ENCODE measurements at regions not wholly inside any gene's neighbourhood (a gene's known extent, or its start where the extent isn't known, plus 50 kb on each side); places are given as distances from the start of the nearest gene placed in this dataset.

GRCh38 chr3:190970560-190970959 is 108.1 kb upstream of the GMNC start:
- H3K18ac ChIP-seq (ENCODE audit: insufficient read length, low read depth, low read length) = no peak overlapping the region
- H2BK5ac ChIP-seq (ENCODE audit: insufficient read length, low read length) = no peak overlapping the region
- H4K8ac ChIP-seq (replicated peaks; ENCODE audit: insufficient read length, low read depth, low read length) = no peak overlapping the region
- no peak overlapping the region for H3T11ph ChIP-seq (ENCODE audit: low read length)
- H3K36me3 Mint-ChIP-seq (ENCODE audit: insufficient read depth in 1 of 3, low read depth in 3 of 3) = no peaks in the 10 kb centered on the region
- H4K20me1 ChIP-seq (ENCODE audit: control insufficient read depth, insufficient read depth, insufficient read length) = no peaks in the 10 kb centered on the region
- no peak overlapping the region for H2BK15ac ChIP-seq (ENCODE audit: low read depth, low read length)
- H3K9me3 Mint-ChIP-seq = no peaks in the 10 kb centered on the region
- no peak for TF ChIP-seq CTCF (conservative IDR thresholded peaks at IDR 0.05)
- no peak for DNase-seq
- H3K56ac ChIP-seq (ENCODE audit: insufficient read length, low read depth, low read length) = no peak overlapping the region
- H3K79me2 ChIP-seq (ENCODE audit: insufficient read depth, low read length) = no peaks in the 10 kb centered on the region
- no peaks in the 10 kb centered on the region for H3K9me3 ChIP-seq (ENCODE audit: control insufficient read depth, low read depth, low read length)
- no peak overlapping the region for H3K4me3 Mint-ChIP-seq
- no peaks in the 10 kb centered on the region for H3K79me1 ChIP-seq (ENCODE audit: insufficient read depth, low read depth, low read length, poor library complexity, severe bottlenecking)
- no peak overlapping the region for H2BK12ac ChIP-seq (ENCODE audit: insufficient read length, low read depth, low read length)
- H3K27me3 Mint-ChIP-seq (ENCODE audit: low read depth) = no peaks in the 10 kb centered on the region
- H4K91ac ChIP-seq (ENCODE audit: insufficient read length, low read depth, low read length) = no peak overlapping the region
- H3K23ac ChIP-seq (ENCODE audit: insufficient read length, low read depth, low read length) = no peak overlapping the region
- no peak overlapping the region for H3K4ac ChIP-seq (ENCODE audit: low read depth, low read length)
- H2BK20ac ChIP-seq (ENCODE audit: low read depth, low read length, poor library complexity, severe bottlenecking) = no peak overlapping the region
- H3K14ac ChIP-seq (ENCODE audit: insufficient read depth, low read length) = no peak overlapping the region
- no peak overlapping the region for H3K4me2 ChIP-seq (ENCODE audit: insufficient read depth, insufficient read length, low read length)
- no peak overlapping the region for H2AK5ac ChIP-seq (ENCODE audit: insufficient read length, low read length)
- no peak overlapping the region for H2AFZ ChIP-seq (ENCODE audit: low read length)
- H3K23me2 ChIP-seq (ENCODE audit: insufficient read length, low read depth, low read length, poor library complexity, severe bottlenecking) = no peaks in the 10 kb centered on the region
- no peak overlapping the region for H3K9ac ChIP-seq (ENCODE audit: extremely low read depth, insufficient read length, low read length)
- H3K4me1 Mint-ChIP-seq = peaks cover 15 to 19% of the 10 kb centered on the region in 2 experiments
- no peak overlapping the region for H3K27ac Mint-ChIP-seq
- H3K27me3 ChIP-seq (ENCODE audit: insufficient read depth, low read length) = no peaks in the 10 kb centered on the region
- no peak overlapping the region for H2BK120ac ChIP-seq (ENCODE audit: low read depth, low read length, poor library complexity, severe bottlenecking)
- no peaks in the 10 kb centered on the region for H3K4me1 ChIP-seq (ENCODE audit: insufficient read depth, low read length)
- no peak overlapping the region for H4K5ac ChIP-seq (ENCODE audit: insufficient read length, low read depth, low read length)
- H3K27ac ChIP-seq (ENCODE audit: insufficient read length, low read depth, low read length) = no peak overlapping the region

All from H9 (cell line).